GM10266 (cell line): ENCODE measurements at regions not wholly inside any gene's neighbourhood (a gene's known extent, or its start where the extent isn't known, plus 50 kb on each side); places are given as distances from the start of the nearest gene placed in this dataset.
"Not testable (repeated sequence)": the region's sequence is repeated elsewhere in the genome, so short reads cannot be mapped to it uniquely, and the experiment has no call there.

ENCODE experiments used
- DNase-seq: peaks from one replicate; pipeline ENCODE4 v3.0.0; 2012; ENCODE audit errors: extremely low spot score
- TF ChIP-seq, protein P1 (sequence below): IDR thresholded peaks from 2 replicates; pipeline ENCODE4 v1.5.1; 2012; ENCODE audit warnings: mild to moderate bottlenecking, low read depth; ENCODE audit not compliant: control insufficient read depth, insufficient read depth; ENCODE audit errors: missing control alignments

DNA sequence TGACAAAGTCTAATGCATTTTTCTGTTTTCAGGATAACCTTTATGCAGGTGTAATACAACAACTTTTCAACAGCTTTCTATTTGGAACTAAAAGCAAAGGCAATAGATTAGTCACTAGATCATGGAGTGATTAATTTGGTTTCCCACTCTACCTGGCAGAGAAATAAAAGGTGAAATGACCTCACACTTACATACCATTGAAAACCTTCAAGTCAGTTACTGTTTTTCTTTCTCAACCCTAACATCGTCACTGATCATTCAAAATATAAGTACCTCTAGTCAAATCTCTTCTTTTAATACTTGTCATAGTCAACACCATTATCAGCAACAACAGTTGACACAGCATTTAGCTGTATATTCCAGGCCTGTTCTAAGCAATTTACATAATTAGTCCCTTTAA lies 85.1 kb upstream of the ZCCHC13 start:
- no peak for DNase-seq
- TF ChIP-seq, protein P1, sequence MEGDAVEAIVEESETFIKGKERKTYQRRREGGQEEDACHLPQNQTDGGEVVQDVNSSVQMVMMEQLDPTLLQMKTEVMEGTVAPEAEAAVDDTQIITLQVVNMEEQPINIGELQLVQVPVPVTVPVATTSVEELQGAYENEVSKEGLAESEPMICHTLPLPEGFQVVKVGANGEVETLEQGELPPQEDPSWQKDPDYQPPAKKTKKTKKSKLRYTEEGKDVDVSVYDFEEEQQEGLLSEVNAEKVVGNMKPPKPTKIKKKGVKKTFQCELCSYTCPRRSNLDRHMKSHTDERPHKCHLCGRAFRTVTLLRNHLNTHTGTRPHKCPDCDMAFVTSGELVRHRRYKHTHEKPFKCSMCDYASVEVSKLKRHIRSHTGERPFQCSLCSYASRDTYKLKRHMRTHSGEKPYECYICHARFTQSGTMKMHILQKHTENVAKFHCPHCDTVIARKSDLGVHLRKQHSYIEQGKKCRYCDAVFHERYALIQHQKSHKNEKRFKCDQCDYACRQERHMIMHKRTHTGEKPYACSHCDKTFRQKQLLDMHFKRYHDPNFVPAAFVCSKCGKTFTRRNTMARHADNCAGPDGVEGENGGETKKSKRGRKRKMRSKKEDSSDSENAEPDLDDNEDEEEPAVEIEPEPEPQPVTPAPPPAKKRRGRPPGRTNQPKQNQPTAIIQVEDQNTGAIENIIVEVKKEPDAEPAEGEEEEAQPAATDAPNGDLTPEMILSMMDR: no peak

DNA sequence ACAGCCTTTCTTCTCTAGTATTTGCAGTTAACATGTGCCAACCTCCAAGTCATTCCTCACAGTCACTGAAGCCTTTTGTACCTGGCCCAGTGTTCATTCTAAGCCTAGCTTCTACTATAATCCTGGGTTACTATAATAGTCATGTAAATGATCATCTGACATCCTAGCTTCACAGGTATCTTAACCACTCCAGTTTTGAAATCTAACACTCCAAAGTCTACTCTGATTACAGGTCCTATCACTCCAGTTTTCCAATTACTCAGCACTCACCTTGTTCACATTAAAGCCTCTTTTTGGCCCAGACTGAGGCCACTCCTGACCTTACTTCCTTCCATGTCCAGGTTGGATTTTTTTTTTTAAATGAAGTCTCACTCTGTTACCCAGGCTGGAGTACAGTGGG lies 87.6 kb upstream of the ZCCHC13 start:
- DNase-seq: no peak
- TF ChIP-seq, protein P1: no peak

DNA sequence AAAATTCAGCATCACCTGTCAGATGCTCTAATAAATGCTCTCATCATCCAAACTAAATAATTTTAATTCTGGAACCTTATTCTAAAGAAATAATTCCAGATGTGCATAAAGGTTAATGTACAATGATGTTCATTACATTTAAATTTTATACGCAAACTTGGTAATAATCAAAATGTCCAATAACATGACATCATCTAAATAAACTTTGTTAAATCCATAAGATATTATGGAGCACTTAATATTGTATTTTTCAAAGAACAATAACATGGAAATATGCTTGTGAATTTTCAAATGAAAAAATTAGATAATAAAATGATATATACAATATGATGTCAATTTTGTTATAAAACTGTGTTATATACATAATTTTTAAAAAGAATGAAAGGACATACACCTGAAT lies 92.1 kb upstream of the ZCCHC13 start:
- TF ChIP-seq, protein P1: no peak
- no peak for DNase-seq

DNA sequence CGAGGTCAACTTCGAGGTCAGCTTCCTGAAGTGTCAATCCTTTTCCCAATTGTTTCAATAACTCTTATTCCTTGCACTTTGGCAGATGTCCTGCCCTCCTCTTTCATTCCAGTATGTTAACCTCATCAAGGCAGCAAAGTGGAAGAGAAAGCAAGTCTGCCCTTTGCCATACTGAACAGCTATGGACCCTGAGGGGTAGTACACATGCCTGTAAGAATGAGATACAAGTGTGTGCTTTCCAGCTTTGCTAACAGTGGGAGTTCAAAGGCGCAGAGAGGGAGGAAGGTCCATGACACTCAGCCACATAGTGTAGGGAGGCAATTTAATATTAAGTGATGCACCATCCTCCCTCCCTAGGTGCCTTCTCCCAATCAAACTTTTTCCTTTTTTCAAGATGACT lies 96.4 kb upstream of the ZCCHC13 start:
- DNase-seq: no peak
- TF ChIP-seq, protein P1: no peak

DNA sequence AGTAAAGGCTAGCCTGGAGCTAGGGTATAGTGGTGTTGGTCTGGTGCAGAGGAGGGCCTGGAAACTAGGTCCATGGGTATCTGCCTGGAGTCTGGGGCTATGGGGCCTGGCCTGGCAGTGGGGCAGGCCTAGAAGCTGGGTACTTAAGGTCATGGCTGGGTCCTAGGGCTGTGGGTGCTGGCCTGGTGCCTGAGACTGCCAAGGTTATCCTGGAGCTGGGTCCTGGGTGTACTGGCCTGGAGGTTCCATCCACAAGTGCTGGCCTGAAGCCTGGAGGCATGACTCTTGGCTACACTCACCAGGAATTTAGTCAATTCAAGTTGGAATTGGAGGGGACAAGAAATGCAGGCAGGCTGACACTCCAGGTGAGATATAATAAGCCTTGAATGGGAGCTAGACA lies 108.4 kb upstream of the ZCCHC13 start:
- TF ChIP-seq, protein P1: no peak

DNA sequence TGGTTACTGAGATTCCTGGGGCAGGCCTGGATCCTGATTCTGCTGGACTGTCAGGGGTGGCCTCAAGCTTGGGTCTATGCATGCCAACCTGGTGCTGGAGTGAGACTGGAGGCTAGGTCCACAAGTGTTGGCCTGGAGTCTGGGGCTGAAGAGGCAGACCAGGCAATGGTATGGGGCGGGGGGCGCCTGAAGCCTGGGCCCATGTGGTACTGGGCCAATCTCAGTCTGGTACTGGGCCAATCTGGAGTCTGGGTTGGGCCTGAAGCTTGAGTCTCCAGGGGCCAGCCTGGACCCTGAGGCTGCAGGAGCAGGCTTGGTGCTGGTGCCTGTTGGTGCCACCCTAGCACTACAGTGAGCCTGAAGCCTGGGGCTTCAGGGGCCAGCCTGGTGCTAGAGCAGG lies 108.9 kb upstream of the ZCCHC13 start:
- TF ChIP-seq, protein P1: no peak
- no peak for DNase-seq

More for the DNA sequence above, 108.4 kb upstream of the ZCCHC13 start:
- DNase-seq: no peak

DNA sequence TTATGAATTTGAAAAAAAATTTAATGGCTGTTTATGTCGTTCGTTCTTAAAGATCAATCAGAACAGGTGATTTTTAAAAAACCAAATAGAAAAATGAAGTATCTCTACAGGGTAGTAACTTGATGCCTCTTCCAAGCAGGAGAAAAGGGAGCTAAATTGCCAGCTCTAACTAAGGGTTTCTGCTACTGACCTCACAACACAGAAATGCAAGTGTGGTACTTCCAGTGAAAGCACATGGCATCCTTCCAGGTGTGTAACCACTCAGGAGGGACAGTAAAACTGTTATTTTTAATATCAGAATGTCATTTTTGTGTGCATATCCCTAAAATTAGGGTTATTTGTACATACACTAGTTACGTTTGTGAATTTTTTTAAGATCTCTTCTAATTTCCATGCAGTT lies 116.8 kb upstream of the ZCCHC13 start:
- TF ChIP-seq, protein P1: no peak
- no peak for DNase-seq

DNA sequence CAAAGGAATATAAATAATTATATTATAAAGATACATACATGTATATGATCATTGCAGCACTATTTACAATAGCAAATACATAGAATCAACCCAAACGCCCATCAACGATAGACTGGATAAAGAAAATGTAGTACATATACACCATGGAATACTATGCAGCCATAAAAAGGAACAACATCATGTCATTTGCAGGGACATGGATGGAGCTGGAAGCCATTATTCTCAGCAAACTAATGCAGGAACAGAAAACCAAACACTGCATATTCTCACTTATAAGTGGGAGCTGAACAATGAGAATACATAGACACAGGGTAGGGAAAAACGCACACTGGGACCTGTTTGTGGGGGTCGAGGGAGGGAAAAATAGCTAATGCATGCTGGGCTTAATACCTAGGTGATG lies 120.9 kb upstream of the ZCCHC13 start:
- DNase-seq: not testable (repeated sequence)

DNA sequence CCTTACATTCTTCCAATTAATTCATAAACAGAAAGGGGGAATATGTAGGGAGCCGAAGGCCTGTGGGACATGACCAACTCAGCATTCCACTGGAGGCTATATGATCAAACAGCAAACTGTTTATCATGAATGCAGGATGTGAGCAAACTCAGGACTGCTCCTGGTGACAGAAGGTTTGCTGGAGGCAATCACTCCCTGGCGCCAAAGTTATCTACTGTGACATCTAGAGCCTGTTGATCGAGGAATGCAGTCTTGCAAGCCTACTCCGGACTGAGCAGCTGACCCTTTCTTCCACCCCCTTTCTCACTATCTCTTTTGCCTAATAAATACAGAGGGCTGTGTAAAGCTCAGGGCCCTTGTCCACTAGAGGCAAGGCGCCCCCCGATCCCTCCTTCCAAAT lies 122.0 kb upstream of the ZCCHC13 start:
- not testable (repeated sequence) for DNase-seq
